NCI-H146 (cell line): ENCODE measurements at regions not wholly inside any gene's neighbourhood (a gene's known extent, or its start where the extent isn't known, plus 50 kb on each side); places are given as distances from the start of the nearest gene placed in this dataset.
"Not testable (repeated sequence)": the region's sequence is repeated elsewhere in the genome, so short reads cannot be mapped to it uniquely, and the experiment has no call there.

ENCODE experiments used
- DNase-seq: peaks from one replicate; lab custom pipeline; 2025; lab: John Stamatoyannopoulos, UW

DNA sequence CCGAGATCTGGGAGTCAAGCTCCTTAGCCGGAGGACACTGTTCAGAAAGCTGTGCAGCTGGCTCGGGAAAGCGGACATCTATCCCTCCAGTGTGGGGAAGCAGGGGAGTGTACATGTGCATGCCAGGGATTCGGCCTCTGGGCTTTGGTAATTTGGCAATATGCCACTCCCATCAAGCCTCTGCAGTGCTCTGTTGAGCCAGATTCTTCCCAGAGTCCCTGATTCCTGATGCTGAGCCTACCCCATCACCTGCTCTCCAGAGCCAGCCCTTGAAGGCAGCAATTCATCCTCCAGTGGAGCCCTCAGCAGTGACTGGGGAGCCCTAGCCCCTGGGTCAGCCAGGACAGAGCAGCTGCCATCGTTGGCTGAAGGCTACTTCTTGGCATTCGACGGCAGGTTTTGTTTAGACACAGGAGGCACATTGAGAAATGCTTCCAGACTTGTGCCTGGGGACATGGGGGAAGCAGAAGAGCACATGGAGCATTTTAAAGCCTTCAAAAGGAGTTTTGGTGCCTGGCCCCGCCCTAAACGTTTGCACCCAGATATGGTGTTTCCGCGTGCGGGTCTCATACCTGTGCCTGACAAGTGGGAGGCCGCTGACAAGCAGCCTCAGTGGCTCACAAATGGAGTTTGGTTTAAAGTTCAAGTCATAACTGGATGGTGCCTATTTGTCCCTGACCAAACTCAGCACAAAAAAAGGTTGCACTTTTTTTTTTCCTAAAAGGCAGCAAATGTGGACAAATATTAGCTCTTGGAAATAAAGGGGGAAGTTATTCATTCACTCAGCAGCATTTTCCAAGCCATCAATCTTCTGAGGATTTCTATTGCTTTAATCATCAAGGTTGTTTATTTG, 272.8 kb downstream of the CYRIA start:
- no peak for DNase-seq

DNA sequence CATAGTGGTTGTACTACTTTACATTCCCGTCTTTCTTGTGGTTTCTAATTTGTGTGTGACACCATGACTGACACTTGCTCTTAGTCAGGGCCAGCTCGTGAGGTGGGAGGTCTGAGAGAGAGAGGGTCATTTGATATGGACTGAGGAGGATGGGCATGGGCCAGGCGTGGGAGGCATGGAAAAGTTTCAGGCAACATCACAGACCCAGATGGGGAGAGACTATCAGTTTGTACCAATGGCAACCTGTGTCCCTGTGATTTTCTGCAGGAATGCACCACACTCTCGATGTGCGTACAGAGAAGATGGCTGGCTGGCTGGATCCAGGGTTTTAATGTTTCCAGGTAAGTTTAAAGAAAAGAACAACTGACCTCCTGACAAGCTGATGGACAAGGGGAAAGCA, 273.6 kb downstream of the CYRIA start:
- no peak for DNase-seq

DNA sequence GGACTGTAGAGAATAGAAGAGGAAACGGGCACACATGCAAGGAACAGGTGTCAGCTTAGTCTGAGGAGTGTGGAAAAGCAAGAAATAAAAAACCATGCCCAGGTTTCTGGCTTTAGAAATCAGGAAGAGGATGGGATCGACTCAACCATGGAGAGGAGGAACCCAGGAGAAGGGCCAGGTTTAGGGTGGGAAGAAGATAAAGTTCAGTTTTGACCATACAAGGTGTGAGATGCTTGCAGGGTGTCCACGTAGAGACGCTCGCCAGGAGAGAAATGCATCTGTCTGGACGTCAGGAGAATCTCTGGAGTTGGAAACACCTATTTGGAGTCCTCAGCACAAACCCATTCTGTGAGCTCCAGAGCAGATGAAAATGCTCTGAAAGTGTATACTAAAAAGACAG, 275.1 kb downstream of the CYRIA start:
- DNase-seq = no peak

DNA sequence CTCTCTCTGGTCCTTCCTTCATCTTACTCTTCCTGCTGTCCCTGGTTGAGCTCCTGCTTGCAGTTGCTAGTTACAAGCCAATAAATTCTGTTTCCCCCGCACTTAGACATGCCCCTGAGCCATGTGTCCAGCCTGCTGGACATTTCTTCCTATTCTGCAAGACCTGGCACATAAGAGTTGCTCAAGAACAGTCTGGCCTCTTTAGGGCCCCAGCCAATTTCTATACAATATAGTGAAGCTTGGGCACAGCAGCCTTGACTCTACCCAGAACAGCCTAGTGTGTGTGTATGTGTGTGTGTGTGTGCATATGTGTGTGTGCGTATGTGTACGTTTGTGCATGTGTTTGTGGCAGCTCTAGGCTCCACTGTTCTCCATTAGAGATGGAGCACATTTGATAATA, 276.0 kb downstream of the CYRIA start:
- DNase-seq = no peak

DNA sequence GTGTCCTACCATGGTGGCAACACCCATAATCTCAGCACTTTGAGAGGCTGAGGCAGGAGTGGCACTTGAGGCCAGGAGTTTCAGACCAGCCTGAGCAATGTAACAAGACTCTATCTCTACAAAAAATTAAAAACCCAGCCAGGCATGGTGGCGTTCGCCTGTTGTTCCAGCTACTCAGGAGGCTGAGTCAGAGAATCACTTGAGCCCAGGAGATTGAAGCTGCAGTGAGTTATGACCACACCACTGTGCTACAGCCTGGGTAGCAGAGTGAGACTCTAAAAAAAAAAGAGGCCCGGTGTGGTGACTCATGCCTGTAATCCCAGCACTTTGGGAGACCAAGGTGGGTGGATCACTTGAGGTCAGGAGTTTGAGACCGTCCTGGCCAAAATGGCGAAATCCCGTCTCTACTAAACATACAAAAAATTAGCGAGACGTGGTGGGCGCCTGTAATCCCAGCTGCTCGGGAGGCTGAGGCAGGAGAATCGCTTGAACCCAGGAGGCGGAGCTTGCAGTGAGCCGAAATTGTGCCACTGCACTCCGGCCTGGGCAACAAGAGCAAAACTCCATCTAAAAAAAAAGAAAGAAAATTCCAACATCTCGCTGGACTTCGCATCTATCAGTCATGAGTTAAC, 277.3 kb downstream of the CYRIA start:
- DNase-seq = not testable (repeated sequence)

DNA sequence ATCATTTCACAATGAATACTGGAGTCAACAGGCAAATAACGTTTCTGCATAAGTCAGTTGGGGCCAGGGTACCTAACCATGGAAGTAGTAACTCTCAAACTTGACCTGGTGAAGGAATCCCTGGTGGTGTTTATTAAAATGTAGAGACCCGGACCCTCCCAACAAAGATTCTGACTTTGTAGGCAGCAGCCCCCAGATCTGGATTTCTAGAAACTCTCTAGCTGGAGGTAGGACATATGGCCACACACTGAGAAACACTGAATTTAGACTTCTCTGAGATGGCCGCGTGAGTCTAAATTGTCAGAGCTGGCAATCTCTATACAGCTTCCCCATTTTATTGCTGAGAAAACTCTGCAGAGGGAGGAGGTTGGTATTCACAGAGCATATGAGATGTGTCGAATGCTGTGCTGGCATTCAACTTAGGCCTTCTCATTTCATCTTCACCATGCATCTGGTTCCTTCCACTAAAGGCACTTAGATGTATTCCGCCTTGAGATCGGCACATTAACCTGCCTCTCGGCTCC, 278.1 kb downstream of the CYRIA start:
- DNase-seq = no peak

DNA sequence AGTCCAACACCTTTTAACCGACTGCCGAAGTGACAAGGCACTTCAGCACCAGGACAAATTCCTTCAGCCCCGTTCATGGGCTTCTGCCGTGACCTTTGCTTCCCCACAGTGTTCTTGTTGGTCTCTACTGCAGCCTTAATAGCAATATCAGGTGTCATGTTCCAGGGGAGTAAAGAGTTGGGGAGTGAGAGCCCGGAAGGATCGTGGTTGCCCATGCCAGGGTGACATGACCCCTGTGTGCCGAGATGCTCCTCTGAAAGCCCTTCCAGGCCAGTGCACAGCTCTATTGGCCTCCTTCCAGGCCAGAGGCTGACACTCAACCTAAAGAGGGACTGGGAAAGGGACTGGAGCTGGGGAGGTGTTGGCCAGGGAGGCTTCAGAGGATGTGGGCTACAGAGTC, 279.2 kb downstream of the CYRIA start:
- no peak for DNase-seq

DNA sequence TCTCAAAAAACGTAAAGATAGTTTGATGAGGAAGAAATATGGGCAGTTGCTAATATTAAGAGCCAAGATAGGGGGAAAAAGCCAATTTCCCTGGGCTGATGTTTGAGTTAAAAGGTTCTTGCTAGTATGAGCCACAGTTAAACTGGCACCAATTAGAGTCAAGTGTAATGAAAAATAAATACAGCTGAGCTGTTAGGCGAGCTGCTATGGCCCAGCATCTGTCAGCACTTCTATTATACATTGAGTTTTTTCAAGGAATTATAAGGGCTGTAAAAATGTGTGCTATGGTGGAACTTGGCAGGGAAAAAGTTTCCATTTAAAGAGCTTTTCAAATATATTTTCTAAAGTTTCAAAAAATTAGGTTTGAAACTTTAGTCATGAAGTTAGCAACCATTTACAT, 279.6 kb downstream of the CYRIA start:
- DNase-seq = no peak

DNA sequence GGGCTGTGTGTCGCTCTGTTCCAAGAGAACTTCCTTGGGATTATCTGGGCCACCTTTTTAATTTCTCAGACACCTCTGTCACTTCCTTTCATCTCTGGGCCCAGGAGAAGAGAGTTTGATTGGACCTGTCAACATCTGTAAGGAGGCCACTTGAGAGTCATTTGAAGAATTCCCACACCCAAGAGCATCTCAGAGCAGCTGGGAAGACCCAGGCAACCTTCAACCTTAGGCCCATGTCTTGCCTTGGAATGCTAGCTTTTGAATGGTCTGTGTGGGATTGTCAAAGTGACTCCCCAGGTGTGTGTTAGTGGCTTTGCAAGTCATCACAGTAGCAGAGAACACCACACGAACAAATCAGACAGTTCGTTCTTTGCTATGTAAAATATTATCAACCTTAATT, 280.3 kb downstream of the CYRIA start:
- no peak for DNase-seq

DNA sequence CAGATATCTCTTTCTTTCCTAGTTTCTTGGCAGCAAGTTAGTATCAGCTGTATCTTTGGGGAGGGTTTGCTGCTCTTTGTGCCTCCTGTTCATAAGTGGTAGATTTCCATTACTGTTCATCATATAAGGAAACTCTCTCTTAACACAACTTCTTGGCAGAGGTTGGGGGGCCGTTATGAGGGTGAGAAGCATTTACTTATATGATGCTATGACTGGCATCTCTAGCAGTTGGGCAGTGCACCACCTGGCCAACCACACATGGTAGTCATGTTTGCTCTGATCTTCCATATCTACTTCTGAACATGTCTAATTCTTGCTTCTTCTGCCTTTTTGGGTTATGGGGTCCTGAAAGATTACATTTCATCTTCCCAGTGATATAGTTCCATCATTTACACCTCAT, 282.2 kb downstream of the CYRIA start:
- DNase-seq = no peak

DNA sequence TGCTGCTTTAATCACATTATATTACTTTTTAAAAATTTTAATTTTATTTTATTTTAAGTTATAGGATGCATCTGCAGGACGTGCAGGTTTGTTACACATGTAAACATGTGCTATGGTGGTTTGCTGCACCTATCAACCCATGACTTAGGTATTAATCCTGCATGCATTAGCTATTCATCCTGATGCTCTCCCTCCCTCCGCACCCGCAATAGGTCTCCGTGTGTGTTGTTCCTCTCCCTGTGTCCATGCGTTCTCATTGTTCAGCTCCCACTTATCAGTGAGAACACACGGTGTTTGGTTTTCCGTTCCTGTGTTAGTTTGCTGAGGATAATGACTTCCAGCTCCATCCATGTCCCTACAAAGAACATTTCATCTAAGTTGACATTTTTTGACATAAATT, 283.2 kb downstream of the CYRIA start:
- DNase-seq = no peak

DNA sequence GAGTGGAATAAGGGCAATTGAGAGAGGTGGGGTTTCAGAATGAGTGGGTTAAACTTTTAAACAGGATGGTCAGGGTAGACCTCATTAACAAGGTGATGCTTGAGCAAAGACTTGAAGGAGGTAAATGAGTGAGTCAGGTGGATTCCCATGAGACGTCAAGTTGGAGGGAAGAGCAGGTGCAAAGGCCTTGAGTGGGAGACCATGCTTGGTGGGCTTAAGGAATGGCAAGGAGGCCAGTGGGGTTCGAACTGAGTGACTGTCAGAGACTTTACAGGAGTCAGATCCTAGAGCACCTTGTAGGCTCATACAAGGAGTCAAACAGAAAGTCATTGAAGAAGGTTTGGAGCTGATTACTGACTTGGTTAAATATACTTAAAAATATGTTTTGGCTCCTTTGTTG, 284.1 kb downstream of the CYRIA start:
- no peak for DNase-seq

DNA sequence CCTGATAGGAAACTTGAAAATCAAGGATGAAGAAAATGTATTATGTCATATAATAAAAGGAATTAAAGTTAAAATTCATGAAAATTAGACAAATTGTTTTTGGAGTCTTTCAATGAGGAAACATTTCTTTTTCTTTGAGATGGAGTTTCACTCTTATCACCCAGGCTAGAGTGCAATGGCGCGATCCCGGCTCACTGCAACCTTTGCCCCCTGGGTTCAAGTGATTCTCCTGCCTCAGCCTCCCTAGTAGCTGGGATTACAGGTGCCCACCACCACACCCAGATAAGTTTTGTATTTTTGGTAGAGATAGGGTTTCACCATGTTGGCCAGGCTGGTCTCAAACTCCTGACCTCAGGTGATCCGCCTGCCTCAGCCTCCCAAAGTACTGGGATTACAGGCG, 285.7 kb downstream of the CYRIA start:
- not testable (repeated sequence) for DNase-seq

DNA sequence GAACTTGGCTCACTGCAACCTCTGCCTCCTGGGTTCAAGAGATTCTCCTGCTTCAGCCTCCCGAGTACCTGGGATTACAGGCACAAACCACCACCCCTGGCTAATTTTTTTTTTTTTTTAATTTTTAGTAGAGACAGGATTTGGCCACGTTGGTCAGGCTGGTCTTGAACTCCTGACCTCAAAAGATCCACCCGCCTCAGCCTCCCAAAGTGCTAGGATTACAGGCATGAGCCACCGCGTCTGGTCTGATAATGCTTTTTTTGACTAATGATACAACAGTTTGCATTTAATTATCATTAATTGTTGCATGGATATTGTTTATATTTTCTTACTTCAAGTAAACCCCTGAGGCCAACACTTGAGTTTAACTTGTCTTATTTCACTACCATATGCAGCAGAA, 286.6 kb downstream of the CYRIA start:
- DNase-seq = not testable (repeated sequence)

DNA sequence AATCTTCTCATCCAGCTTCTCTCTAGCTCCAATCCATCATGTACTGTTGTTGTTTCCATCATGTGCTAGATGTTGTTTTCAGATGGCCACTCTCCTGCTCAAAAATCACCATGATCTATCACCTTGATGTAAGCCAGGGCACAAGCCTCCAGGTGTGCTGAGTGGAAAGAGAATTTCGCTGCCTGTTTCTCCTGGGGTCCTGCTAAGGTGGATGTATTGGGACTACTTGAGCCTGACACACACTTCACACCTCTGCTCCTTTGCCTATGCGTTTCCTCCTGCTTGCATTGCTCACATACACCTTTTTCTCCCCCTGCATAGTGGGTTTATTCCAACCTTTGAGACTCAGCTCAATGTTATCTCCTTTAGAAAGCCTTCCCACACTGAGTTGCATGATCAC, 287.6 kb downstream of the CYRIA start:
- no peak for DNase-seq

DNA sequence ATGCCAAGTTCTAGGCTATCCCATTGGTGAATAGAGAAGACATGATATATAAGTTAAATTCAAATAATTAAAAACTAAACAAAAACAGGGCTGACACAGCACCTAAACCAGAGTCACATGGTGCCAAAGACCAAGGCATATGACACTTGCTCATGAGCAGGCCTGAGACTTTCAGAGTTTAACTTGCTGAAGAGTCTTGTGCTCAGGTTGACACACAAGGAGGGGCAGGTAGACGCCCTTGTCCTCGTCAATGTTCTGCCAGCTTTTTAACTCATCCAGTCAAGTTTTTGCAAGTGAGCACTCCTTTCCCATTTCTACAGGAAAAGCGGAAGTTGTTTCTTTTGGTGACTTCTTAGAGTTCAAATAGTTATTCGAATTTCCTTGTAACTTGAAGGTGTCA, 289.7 kb downstream of the CYRIA start:
- no peak for DNase-seq

DNA sequence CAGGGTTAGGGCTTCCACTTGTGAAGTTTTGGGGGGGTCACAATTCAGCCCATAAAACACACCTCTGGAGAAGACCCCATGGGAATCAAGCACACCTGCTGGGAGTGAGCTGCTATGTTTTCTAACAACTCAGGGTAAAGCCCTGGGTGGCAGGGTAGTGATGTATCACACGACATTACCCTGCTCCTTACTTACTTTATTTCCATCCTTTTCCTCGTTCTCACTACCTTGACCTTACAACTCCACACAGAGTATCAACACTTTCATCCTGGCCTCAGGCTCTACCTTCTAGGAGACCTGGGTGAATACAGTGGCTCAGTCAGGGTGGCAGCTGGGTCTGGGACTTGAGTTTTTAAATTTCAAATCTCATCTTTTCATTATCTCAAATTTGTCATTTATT, 290.3 kb downstream of the CYRIA start:
- no peak for DNase-seq

DNA sequence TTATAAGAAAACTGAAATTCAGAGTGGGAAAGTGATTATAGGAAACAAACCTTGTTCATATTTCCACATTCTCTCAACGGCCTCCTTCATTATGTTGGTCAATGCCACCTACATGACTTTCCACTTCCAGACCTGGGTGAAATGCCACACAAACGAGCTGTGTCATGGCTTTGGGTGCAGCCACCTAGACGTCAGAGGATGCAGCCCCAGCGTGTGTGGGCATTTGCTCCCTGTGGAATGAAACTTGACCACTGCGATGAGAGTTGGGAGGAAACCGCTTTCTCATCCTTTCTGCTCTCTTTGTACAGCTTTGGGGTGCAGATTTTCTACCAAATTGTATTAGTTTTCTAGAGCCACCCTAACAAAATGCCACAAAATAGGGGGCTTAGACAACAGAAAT, 291.0 kb downstream of the CYRIA start:
- DNase-seq = no peak

DNA sequence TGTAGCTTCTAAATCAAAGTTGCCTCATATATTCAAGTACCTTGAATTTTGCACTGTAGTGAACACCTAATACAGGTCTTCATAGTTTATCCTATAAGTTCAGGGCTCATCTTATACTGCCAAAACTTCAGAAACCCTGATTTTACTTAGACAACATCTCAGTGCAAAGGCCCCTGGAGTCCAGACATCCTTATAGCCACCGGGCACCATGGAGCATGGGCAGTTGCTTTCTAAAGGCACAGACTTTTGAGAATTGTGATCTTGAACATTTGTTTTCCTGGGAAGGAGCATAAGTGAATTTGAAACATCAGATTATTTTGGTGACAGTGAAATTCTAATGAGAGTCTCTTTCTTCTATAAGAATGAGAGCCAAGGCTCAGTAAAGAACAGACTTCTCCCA, 292.3 kb downstream of the CYRIA start:
- DNase-seq = no peak

DNA sequence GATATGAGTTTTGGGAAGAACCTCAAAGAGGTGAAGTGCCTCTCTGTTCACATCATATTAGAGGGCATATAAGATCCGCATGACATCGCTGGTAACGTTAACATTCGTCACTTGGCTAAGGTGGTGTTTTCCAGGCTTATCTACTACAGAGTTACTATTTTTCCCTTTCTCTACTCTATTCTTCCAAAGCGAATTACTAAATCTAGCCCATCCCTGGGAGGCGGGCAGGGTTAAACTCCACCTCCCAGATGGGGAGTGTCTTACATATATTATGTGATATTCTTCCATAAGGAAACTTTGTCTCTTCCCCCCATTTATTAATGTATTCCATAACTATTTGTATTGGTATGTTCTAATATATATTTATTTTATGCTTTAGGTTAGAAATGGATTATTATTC, 293.9 kb downstream of the CYRIA start:
- DNase-seq = no peak

DNA sequence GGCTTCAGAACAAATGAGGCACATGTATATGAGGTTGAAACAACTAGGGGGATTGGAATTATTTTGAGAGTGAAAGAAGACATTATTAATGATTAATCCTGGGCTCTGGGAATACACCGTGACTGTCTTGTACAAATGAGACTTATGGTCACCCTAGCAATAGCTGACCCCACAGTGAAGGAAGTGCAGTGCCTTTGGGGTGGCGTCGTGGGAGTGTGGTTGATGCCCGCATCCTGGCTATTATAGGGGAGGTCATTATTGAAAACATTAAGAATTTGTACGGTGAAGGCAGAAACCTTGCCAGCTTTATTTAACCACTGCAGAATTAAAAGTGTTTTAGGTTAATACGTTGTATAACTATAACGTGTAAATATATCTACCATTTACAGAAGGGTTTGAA, 296.7 kb downstream of the CYRIA start:
- DNase-seq = no peak

DNA sequence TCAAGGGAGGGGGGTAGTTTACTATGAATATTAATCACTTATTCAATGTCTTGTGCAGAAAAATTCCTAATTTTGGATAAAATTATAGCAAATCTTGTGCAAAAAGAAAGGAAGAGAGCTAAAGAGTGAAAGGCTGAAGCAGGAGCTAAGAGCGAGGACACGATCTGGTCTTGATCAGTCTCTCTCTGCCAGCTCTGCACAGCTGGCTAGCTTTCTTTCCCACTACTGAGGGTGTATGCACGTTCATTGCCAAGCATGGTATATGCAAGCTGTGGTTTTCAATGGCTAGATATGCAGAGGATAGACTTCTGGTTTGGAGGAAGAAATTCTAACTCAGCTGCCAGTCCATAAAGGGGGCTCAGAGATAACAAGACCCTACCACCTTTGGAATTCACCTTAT, 297.3 kb downstream of the CYRIA start:
- DNase-seq = no peak

DNA sequence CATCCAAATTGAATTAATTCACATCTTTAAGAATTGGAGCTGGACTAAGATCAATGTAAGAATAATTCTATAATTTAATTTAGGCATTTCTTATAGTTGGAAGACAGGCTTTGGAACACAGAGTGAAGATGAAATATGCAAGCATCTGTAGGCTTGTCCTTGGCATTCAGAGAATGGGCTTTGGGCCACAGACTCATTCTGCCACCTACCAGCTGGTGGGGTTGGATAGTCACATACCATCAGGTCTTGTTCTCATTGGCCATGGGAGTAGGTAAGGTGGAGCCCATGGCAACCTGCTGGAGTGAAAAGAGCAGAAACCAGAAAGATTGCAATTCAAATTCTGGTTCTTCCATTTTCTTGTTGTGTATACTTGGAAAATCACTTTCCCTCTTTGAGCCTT, 300.3 kb downstream of the CYRIA start:
- DNase-seq = no peak

DNA sequence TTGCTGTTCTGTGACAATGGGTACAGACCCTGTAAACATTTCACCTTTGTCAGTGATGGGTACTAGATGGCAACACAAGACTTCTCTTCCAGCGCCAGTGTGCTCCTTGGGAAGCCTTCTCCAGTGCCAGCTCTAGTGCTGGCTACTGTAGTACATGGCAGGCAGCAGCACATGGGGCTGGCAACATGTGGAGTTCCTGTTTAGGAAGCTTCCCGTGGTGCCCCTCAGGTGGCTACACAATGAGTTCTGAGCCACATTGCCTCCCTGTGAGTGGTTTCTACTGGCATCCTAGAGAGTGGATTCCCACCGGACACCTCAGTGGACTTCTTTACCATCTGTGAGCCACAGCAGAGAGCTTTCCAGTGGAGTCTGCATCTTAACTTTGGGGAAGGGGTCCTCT, 302.1 kb downstream of the CYRIA start:
- no peak for DNase-seq
